ENCODE measurements at regions not wholly inside any gene's neighbourhood (a gene's known extent, or its start where the extent isn't known, plus 50 kb on each side); places are given as distances from the start of the nearest gene placed in this dataset.

DNA sequence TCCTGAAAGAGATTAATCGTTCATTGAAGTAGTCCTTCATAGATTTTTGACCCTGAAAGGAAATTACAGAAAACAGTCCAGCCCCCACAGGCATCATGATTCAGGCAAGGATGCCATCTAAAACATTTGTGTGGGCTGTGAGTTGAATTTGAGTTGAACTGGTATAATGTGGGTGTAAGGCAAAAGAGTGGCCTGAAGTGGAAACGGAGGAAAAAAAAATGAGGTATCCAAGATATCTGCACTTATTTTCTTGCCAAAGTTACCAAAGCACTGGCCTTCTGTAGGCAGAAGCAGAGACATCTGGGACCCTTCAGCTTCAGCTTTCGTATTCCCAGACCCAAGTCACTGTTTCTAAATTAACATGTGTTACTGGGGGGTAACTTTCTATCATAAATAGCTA, 105.1 kb upstream of the DIO2 start:
- no peaks in the 10 kb centered on the region for H3K9me3 ChIP-seq (ENCODE audit: low read depth, low read length, poor library complexity, severe bottlenecking)
- CTCF ChIA-PET = no interaction called here
- no peak overlapping the region for H3K27ac ChIP-seq (ENCODE audit: low read depth, low read length, poor library complexity, severe bottlenecking)
- intact Hi-C loops (cut with micrococcal nuclease; ENCODE audit: unreplicated experiment) = no loop called here
- H3K27me3 ChIP-seq (replicated peaks; ENCODE audit: insufficient read depth, low read depth, low read length, poor library complexity) = no peaks in the 10 kb centered on the region
- TF ChIP-seq EZH2 (IDR thresholded peaks at IDR 0.05; ENCODE audit: borderline replicate concordance, low read depth, low read length, poor library complexity, severe bottlenecking) = no peak
- no peaks in the 10 kb centered on the region for H3K36me3 ChIP-seq (ENCODE audit: insufficient read depth, low read length, poor library complexity, severe bottlenecking)
- no peaks in the 10 kb centered on the region for H3K4me1 ChIP-seq (ENCODE audit: insufficient read depth, low read length, poor library complexity, severe bottlenecking)
- no peak overlapping the region for H3K4me3 ChIP-seq (ENCODE audit: low read depth, low read length, poor library complexity, severe bottlenecking)
- DNase-seq (ENCODE audit: low spot score) = no peak
- POLR2A ChIA-PET (ENCODE audit: low non-redundant PET) = no interaction called here
- no TSS peak for BruUV-seq (replicated peaks)

DNA sequence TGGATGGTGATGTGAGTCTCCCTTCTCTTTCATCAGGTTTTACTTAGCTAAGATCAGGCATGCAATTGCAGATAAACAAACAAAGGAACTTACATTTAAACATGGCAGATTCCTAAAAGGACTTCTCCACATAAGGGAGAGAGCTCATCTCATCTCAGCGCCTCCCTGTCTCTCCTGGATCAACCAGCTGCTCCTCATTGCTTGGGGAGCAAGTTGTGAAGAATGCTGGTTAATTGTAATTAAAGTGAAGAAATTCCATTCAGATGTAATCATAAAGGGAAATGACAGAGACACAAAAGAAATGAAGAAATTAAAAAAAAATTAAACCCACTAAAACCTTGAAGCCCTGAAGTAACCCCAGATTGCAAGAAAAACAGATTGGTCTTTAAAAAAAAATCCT, 104.4 kb upstream of the DIO2 start:
- ChIA-PET POLR2A (ENCODE audit: low non-redundant PET) (no interaction called here), CTCF (no interaction called here)
- no peak for DNase-seq (ENCODE audit: low spot score)
- H3K9me3 ChIP-seq (ENCODE audit: low read depth, low read length, poor library complexity, severe bottlenecking) = no peaks in the 10 kb centered on the region
- H3K27ac ChIP-seq (ENCODE audit: low read depth, low read length, poor library complexity, severe bottlenecking) = no peak overlapping the region
- no peaks in the 10 kb centered on the region for H3K27me3 ChIP-seq (replicated peaks; ENCODE audit: insufficient read depth, low read depth, low read length, poor library complexity)
- intact Hi-C loops (cut with micrococcal nuclease; ENCODE audit: unreplicated experiment) = no loop called here
- no peaks in the 10 kb centered on the region for H3K36me3 ChIP-seq (ENCODE audit: insufficient read depth, low read length, poor library complexity, severe bottlenecking)
- no peak for TF ChIP-seq EZH2 (IDR thresholded peaks at IDR 0.05; ENCODE audit: borderline replicate concordance, low read depth, low read length, poor library complexity, severe bottlenecking)
- TF ChIP-seq, protein P1, sequence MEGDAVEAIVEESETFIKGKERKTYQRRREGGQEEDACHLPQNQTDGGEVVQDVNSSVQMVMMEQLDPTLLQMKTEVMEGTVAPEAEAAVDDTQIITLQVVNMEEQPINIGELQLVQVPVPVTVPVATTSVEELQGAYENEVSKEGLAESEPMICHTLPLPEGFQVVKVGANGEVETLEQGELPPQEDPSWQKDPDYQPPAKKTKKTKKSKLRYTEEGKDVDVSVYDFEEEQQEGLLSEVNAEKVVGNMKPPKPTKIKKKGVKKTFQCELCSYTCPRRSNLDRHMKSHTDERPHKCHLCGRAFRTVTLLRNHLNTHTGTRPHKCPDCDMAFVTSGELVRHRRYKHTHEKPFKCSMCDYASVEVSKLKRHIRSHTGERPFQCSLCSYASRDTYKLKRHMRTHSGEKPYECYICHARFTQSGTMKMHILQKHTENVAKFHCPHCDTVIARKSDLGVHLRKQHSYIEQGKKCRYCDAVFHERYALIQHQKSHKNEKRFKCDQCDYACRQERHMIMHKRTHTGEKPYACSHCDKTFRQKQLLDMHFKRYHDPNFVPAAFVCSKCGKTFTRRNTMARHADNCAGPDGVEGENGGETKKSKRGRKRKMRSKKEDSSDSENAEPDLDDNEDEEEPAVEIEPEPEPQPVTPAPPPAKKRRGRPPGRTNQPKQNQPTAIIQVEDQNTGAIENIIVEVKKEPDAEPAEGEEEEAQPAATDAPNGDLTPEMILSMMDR (conservative IDR thresholded peaks at IDR 0.05; ENCODE audit: low read depth, low read length) = no peak
- no peaks in the 10 kb centered on the region for H3K4me1 ChIP-seq (ENCODE audit: insufficient read depth, low read length, poor library complexity, severe bottlenecking)
- no peak overlapping the region for H3K4me3 ChIP-seq (ENCODE audit: low read depth, low read length, poor library complexity, severe bottlenecking)
- BruUV-seq (replicated peaks) = no TSS peak

DNA sequence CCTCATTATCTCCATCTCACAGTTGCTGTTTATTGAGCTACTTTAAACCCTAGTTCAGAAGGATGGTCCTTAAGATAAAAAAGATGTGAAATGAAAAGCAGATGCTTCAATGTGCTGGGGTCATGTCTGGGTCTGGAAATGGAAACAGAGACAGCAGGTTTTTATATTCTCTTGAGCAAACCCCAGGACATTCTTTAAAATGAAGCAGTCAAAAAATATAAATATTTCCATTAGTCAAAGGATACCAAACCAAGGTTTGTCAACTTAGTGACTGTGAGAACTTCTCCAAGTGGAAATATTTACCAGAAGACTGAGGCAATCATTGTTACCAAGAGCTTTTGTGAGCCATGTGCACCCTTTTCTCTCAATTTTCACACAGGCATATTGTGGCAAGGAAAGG, 102.5 kb upstream of the DIO2 start:
- ChIA-PET POLR2A (ENCODE audit: low non-redundant PET) (no interaction called here), CTCF (no interaction called here)
- H3K4me1 ChIP-seq (ENCODE audit: insufficient read depth, low read length, poor library complexity, severe bottlenecking) = no peaks in the 10 kb centered on the region
- no peaks in the 10 kb centered on the region for H3K27me3 ChIP-seq (replicated peaks; ENCODE audit: insufficient read depth, low read depth, low read length, poor library complexity)
- DNase-seq (ENCODE audit: low spot score) = no peak
- no peak overlapping the region for H3K27ac ChIP-seq (ENCODE audit: low read depth, low read length, poor library complexity, severe bottlenecking)
- H3K9me3 ChIP-seq (ENCODE audit: low read depth, low read length, poor library complexity, severe bottlenecking) = no peaks in the 10 kb centered on the region
- intact Hi-C loops (cut with micrococcal nuclease; ENCODE audit: unreplicated experiment) = no loop called here
- TF ChIP-seq EZH2 (IDR thresholded peaks at IDR 0.05; ENCODE audit: borderline replicate concordance, low read depth, low read length, poor library complexity, severe bottlenecking) = no peak
- TF ChIP-seq, protein P1 (conservative IDR thresholded peaks at IDR 0.05; ENCODE audit: low read depth, low read length) = no peak
- no peaks in the 10 kb centered on the region for H3K36me3 ChIP-seq (ENCODE audit: insufficient read depth, low read length, poor library complexity, severe bottlenecking)
- no peak overlapping the region for H3K4me3 ChIP-seq (ENCODE audit: low read depth, low read length, poor library complexity, severe bottlenecking)
- BruUV-seq (replicated peaks) = no TSS peak

DNA sequence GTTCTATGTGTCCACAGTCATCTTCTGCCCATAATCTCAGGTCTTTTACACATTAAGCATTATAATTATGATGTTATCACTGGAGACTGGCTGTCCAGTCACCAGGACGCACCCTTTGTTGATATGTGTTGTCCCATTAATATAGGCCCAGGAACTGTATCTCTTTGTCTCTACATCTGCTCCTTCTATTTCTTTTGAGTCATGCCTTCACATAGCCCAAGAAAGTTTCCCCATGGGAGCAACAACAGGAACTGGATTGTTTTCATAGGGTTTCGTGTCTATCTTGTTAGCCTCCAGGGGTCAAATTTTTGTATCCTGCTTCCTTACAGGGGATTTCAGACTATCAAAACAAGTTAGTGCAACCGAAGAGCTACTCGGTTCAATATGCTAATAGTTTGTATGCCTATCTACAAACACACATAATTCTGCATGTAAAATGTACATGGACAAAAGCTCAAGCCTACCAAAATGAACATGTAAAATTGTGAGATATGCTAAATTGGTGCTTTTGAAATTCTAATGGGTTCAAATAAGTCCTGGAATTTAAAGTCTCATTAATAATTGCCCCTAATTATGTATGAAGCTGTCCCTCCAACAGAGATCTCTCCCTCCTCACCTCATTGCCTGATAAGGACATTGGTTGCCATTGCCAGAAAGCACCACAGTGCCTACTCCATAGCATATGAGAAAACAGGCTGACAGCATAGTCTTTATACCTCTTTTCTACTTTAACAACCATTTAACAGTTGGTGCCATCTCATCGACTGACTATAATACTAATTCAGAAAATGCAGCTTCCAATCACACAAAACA, 99.8 kb upstream of the DIO2 start:
- Histone ChIP-seq H3K9me3 (ENCODE audit: low read depth, low read length, poor library complexity, severe bottlenecking) (no peaks in the 10 kb centered on the region), H3K36me3 (ENCODE audit: insufficient read depth, low read length, poor library complexity, severe bottlenecking) (no peaks in the 10 kb centered on the region), H3K27me3 (replicated peaks; ENCODE audit: insufficient read depth, low read depth, low read length, poor library complexity) (no peaks in the 10 kb centered on the region), H3K4me3 (ENCODE audit: low read depth, low read length, poor library complexity, severe bottlenecking) (no peak overlapping the region), H3K4me1 (ENCODE audit: insufficient read depth, low read length, poor library complexity, severe bottlenecking) (no peaks in the 10 kb centered on the region), H3K27ac (ENCODE audit: low read depth, low read length, poor library complexity, severe bottlenecking) (no peak overlapping the region)
- intact Hi-C loops (cut with micrococcal nuclease; ENCODE audit: unreplicated experiment) = no loop called here
- DNase-seq (ENCODE audit: low spot score) = peak; percentile 24
- ChIA-PET POLR2A (ENCODE audit: low non-redundant PET) (no interaction called here), CTCF (no interaction called here)
- TF ChIP-seq EZH2 (IDR thresholded peaks at IDR 0.05; ENCODE audit: borderline replicate concordance, low read depth, low read length, poor library complexity, severe bottlenecking) = no peak
- TF ChIP-seq, protein P1 (conservative IDR thresholded peaks at IDR 0.05; ENCODE audit: low read depth, low read length) = no peak
- no TSS peak for BruUV-seq (replicated peaks)
